ENCODE measurements at regions not wholly inside any gene's neighbourhood (a gene's known extent, or its start where the extent isn't known, plus 50 kb on each side); places are given as distances from the start of the nearest gene placed in this dataset.

DNA sequence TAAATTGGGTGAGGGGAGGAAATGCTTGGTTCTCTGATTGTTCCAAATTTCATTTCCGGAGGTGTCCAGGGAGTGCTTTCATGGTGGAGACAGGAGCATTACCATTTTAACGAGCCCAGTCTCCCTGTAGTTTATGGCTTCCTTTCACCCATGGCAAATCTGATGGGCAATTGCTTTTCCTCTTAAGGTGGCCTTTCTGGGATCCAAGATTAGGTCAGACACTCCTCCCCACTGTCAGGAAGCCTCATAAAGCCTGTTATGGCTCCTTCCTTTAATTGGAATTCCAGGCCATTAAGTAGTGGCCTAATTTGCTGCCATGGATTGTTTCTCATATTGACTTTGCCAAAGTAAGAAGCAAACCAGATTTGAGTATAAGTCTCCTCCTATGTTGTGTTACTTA, 157.8 kb downstream of the PDCD6IP start:
- TF ChIP-seq CTCF (IDR thresholded peaks at IDR 0.05) = no peak
- TF ChIP-seq POLR2A (IDR thresholded peaks at IDR 0.05) = no peak
